Caco-2 (cell line): ENCODE measurements at regions not wholly inside any gene's neighbourhood (a gene's known extent, or its start where the extent isn't known, plus 50 kb on each side); places are given as distances from the start of the nearest gene placed in this dataset.

Experiments used
- BruUV-seq: library from RNA; stranded (reverse); fragments of 400-500 nt; replicated peaks from 2 replicates; lab custom pipeline; 2021; lab: Mats Ljungman, UMichigan
- CTCF ChIA-PET: fragments of 300-600 bp; sonication (Branson Sonifier 250); formaldehyde crosslinking; loops from one replicate; lab custom pipeline; 2022; ENCODE audit warnings: antibody characterized with exemption; lab: Charles Lee
- POLR2A ChIA-PET: fragments of 300-600 bp; sonication (Branson Sonifier 250); formaldehyde crosslinking; loops from one replicate; lab custom pipeline; 2022; ENCODE audit warnings: antibody characterized with exemption; lab: Charles Lee
- DNase-seq, 2 experiments: peaks; one replicate each; pipeline versions ENCODE4 v3.0.0 to v3.0.0-alpha.2; 2020 to 2022
- H3K27me3 ChIP-seq: replicated peaks from 2 replicates; pipeline ENCODE4 v1.6.0; 2011; ENCODE audit warnings: low read length; ENCODE audit not compliant: control insufficient read depth, insufficient read depth
- H3K36me3 ChIP-seq: 2 replicates; pipeline ENCODE4 v1.5.1; 2011; ENCODE audit warnings: low read length; ENCODE audit not compliant: control insufficient read depth, insufficient read depth
- H3K4me1 ChIP-seq: fragments of 250-450 bp; sonication (Bioruptor Pico); 2 replicates; pipeline ENCODE4 v1.5.1; 2020; ENCODE audit warnings: mild to moderate bottlenecking
- H3K4me3 ChIP-seq: 2 replicates; pipeline ENCODE4 v1.5.1; 2011; ENCODE audit warnings: low read depth, mild to moderate bottlenecking, control low read depth, low read length
- H3K9me3 ChIP-seq: fragments of 250-450 bp; sonication (Bioruptor Pico); 2 replicates; pipeline ENCODE4 v1.5.1; 2020; ENCODE audit warnings: mild to moderate bottlenecking, moderate library complexity
- H3K27ac Mint-ChIP-seq: one replicate; pipeline ENCODE4 v1.8.0; 2022; ENCODE audit warnings: mixed read lengths; ENCODE audit not compliant: unreplicated experiment
- H3K27me3 Mint-ChIP-seq: one replicate; pipeline ENCODE4 v1.8.0; 2022; ENCODE audit warnings: mixed read lengths; ENCODE audit not compliant: insufficient read depth, unreplicated experiment
- H3K36me3 Mint-ChIP-seq: one replicate; pipeline ENCODE4 v1.8.0; 2022; ENCODE audit warnings: mild to moderate bottlenecking, mixed read lengths; ENCODE audit not compliant: insufficient read depth, unreplicated experiment
- H3K4me1 Mint-ChIP-seq: one replicate; pipeline ENCODE4 v1.8.0; 2022; ENCODE audit warnings: low read depth, mixed read lengths; ENCODE audit not compliant: unreplicated experiment
- H3K4me3 Mint-ChIP-seq: one replicate; pipeline ENCODE4 v1.8.0; 2022; ENCODE audit warnings: mild to moderate bottlenecking, moderate library complexity, mixed read lengths; ENCODE audit not compliant: unreplicated experiment
- H3K9me3 Mint-ChIP-seq: one replicate; pipeline ENCODE4 v1.8.0; 2022; ENCODE audit warnings: mixed read lengths; ENCODE audit not compliant: unreplicated experiment
- CTCF ChIP-seq, 2 experiments: fragments of 200-600 bp in 1 of 2; IDR thresholded peaks; 1 replicate in 1 of 2; 2 replicates in 1 of 2; pipeline versions ENCODE4 v1.5.1 to v1.8.0; 2011 to 2022; ENCODE audit warnings: antibody characterized with exemption in 1 of 2, control low read depth in 1 of 2, inconsistent platforms in 1 of 2, low read depth in 1 of 2, low read length in 1 of 2, mild to moderate bottlenecking in 1 of 2, moderate library complexity in 1 of 2; ENCODE audit not compliant: insufficient read depth in 1 of 2, severe bottlenecking in 1 of 2, unreplicated experiment in 1 of 2
- intact Hi-C: fragments of 100-400 bp; cut with micrococcal nuclease; formaldehyde crosslinking; loops from one replicate; pipeline ENCODE4 v1.10.0; 2022; ENCODE audit not compliant: unreplicated experiment

GRCh38 chr11:79670882-79671281 lies 230.1 kb upstream of the TENM4 start:
- TF ChIP-seq CTCF (IDR thresholded peaks at IDR 0.05; ENCODE audit: insufficient read depth in 1 of 2, low read depth in 1 of 2, low read length in 1 of 2, severe bottlenecking in 1 of 2, unreplicated experiment in 1 of 2): no peak
- H3K4me1 Mint-ChIP-seq: peaks cover 10% of the 10 kb centered on the region
- Histone ChIP-seq H3K36me3 (no peaks in the 10 kb centered on the region), H3K4me1 (peaks cover 19% of the 10 kb centered on the region), H3K4me3 (no peak overlapping the region), H3K9me3 (no peaks in the 10 kb centered on the region), H3K27me3 (no peaks in the 10 kb centered on the region)
- POLR2A ChIA-PET: no interaction called here
- intact Hi-C loops: loop anchor here (2.0 kb wide), 1 partner anchor 98 kb away; no protein-coding TSS in a partner anchor
- CTCF ChIA-PET: interaction anchor here (0.6 kb wide), 2 partner anchors 13 to 20 kb away, joined by 3 to 5 read pairs; no protein-coding TSS in a partner anchor
- H3K36me3 Mint-ChIP-seq: no peaks in the 10 kb centered on the region
- peak overlapping the region; percentile 15 for H3K4me3 Mint-ChIP-seq
- H3K27ac Mint-ChIP-seq: peak overlapping the region; percentile 61
- H3K27me3 Mint-ChIP-seq: no peaks in the 10 kb centered on the region
- peaks cover 15% of the 10 kb centered on the region for H3K9me3 Mint-ChIP-seq
- BruUV-seq: no TSS peak
- peak; percentile 61 to 71 for DNase-seq

- no peak overlapping the region for H3K4me3 Mint-ChIP-seq
- Histone ChIP-seq H3K9me3 (no peaks in the 10 kb centered on the region), H3K36me3 (no peaks in the 10 kb centered on the region), H3K4me3 (no peak overlapping the region), H3K4me1 (peaks cover 19% of the 10 kb centered on the region), H3K27me3 (no peaks in the 10 kb centered on the region)
- no peak for DNase-seq
- no peaks in the 10 kb centered on the region for H3K36me3 Mint-ChIP-seq
- intact Hi-C loops: no loop called here
- no peak for TF ChIP-seq CTCF (IDR thresholded peaks at IDR 0.05; ENCODE audit: insufficient read depth in 1 of 2, low read depth in 1 of 2, low read length in 1 of 2, severe bottlenecking in 1 of 2, unreplicated experiment in 1 of 2)
- POLR2A ChIA-PET: no interaction called here
- no peak overlapping the region for H3K27ac Mint-ChIP-seq
- CTCF ChIA-PET: no interaction called here
- no TSS peak for BruUV-seq
- peaks cover 15% of the 10 kb centered on the region for H3K9me3 Mint-ChIP-seq
- no peaks in the 10 kb centered on the region for H3K27me3 Mint-ChIP-seq
- H3K4me1 Mint-ChIP-seq: peaks cover 10% of the 10 kb centered on the region
Observed at GRCh38 chr11:79668575-79668974, 227.7 kb upstream of the TENM4 start.

GRCh38 chr11:79667380-79667779 lies 226.6 kb upstream of the TENM4 start:
- Histone ChIP-seq H3K27me3 (no peaks in the 10 kb centered on the region), H3K4me3 (no peak overlapping the region), H3K9me3 (no peaks in the 10 kb centered on the region), H3K4me1 (peaks cover 19% of the 10 kb centered on the region), H3K36me3 (no peaks in the 10 kb centered on the region)
- Mint-ChIP-seq H3K27ac (peak overlapping the region; percentile 28), H3K27me3 (no peaks in the 10 kb centered on the region), H3K4me3 (no peak overlapping the region), H3K4me1 (peaks cover 10% of the 10 kb centered on the region), H3K9me3 (peaks cover 11% of the 10 kb centered on the region), H3K36me3 (no peaks in the 10 kb centered on the region)
- no peak for TF ChIP-seq CTCF (IDR thresholded peaks at IDR 0.05; ENCODE audit: insufficient read depth in 1 of 2, low read depth in 1 of 2, low read length in 1 of 2, severe bottlenecking in 1 of 2, unreplicated experiment in 1 of 2)
- CTCF ChIA-PET: no interaction called here
- intact Hi-C loops: no loop called here
- POLR2A ChIA-PET: no interaction called here
- no TSS peak for BruUV-seq
- DNase-seq: no peak
